SK-N-SH (cell line): ENCODE measurements at regions not wholly inside any gene's neighbourhood (a gene's known extent, or its start where the extent isn't known, plus 50 kb on each side); places are given as distances from the start of the nearest gene placed in this dataset.

Experiments
- CTCF ChIA-PET: fragments of 300-600, 350-600 bp; formaldehyde crosslinking; extraction: SDS; loops from one replicate; lab custom pipeline; 2021; lab: Yijun Ruan, JAX
- POLR2A ChIA-PET: fragments of 350-600 bp; sonication (Branson Sonifier 250); formaldehyde crosslinking; extraction: SDS; loops from one replicate; lab custom pipeline; 2020; ENCODE audit warnings: antibody characterized with exemption, inconsistent platforms; lab: Yijun Ruan, JAX
- DNase-seq: peaks from one replicate; pipeline ENCODE4 v3.0.0; 2012
- H2AFZ ChIP-seq: fragments of 200-600 bp; sonication (generic); 2 replicates; pipeline ENCODE4 v1.8.1; 2016; ENCODE audit warnings: antibody characterized with exemption, mild to moderate bottlenecking, low read depth
- H3F3A ChIP-seq: fragments of 200-600 bp; sonication (generic); replicated peaks from 2 replicates; pipeline ENCODE3; 2016; ENCODE audit warnings: antibody characterized with exemption, mild to moderate bottlenecking; ENCODE audit not compliant: insufficient read depth
- H3K27ac ChIP-seq, 2 experiments: fragments of 200-500 bp in 1 of 2; fragments of 200-600 bp in 1 of 2; sonication (Bioruptor generic) in 1 of 2; sonication (generic), shearing (Covaris generic) in 1 of 2; 2 replicates each; pipeline versions ENCODE4 v1.5.1 to v1.6.1; 2014 to 2016; ENCODE audit warnings: low read depth in 2 of 2, inconsistent platforms in 1 of 2, low read length in 1 of 2, mild to moderate bottlenecking in 1 of 2, mixed read lengths in 1 of 2
- H3K27me3 ChIP-seq: fragments of 200-600 bp; sonication (generic), shearing (Covaris generic); 2 replicates; pipeline ENCODE4 v1.6.1; 2016; ENCODE audit warnings: mixed run types; ENCODE audit not compliant: insufficient read depth
- H3K36me3 ChIP-seq, 2 experiments: fragments of 200-500 bp in 1 of 2; fragments of 200-600 bp in 1 of 2; sonication (Bioruptor generic) in 1 of 2; sonication (generic) in 1 of 2; replicated peaks in 1 of 2; 2 replicates each; pipeline versions ENCODE3 to v1.5.1; 2014 to 2016; ENCODE audit warnings: low read length in 1 of 2, mild to moderate bottlenecking in 1 of 2; ENCODE audit not compliant: insufficient read depth in 2 of 2, control insufficient read depth in 1 of 2
- H3K4me1 ChIP-seq, 2 experiments: fragments of 200-500 bp in 1 of 2; fragments of 200-600 bp in 1 of 2; sonication (Bioruptor generic) in 1 of 2; sonication (generic), shearing (Covaris generic) in 1 of 2; 2 replicates each; pipeline versions ENCODE4 v1.5.1 to v1.6.1; 2014 to 2016; ENCODE audit warnings: low read depth in 1 of 2, low read length in 1 of 2, mixed run types in 1 of 2; ENCODE audit not compliant: insufficient read depth in 2 of 2, control insufficient read depth in 1 of 2
- H3K4me2 ChIP-seq: fragments of 200-600 bp; sonication (generic), shearing (Covaris generic); 2 replicates; pipeline ENCODE4 v1.6.1; 2017; ENCODE audit warnings: mixed run types
- H3K4me3 ChIP-seq, 2 experiments: fragments of 200-500 bp in 1 of 2; fragments of 200-600 bp in 1 of 2; sonication (Bioruptor generic) in 1 of 2; sonication (generic), shearing (Covaris generic) in 1 of 2; 2 replicates each; pipeline versions ENCODE4 v1.5.1 to v1.8.1; 2014 to 2016; ENCODE audit warnings: low read depth in 2 of 2, inconsistent platforms in 1 of 2, low read length in 1 of 2, mild to moderate bottlenecking in 1 of 2, mixed read lengths in 1 of 2, moderate library complexity in 1 of 2
- H3K79me2 ChIP-seq: fragments of 200-600 bp; sonication (generic); 2 replicates; pipeline ENCODE4 v1.8.1; 2017; ENCODE audit warnings: mild to moderate bottlenecking; ENCODE audit not compliant: insufficient read depth
- H3K9ac ChIP-seq: fragments of 200-600 bp; sonication (generic); 2 replicates; pipeline ENCODE4 v1.6.1; 2017; ENCODE audit warnings: mixed run types
- H3K9me2 ChIP-seq: fragments of 200-600 bp; sonication (generic); 2 replicates; pipeline ENCODE4 v1.6.1; 2017; ENCODE audit warnings: mixed run types
- H3K9me3 ChIP-seq: fragments of 200-600 bp; sonication (generic); 2 replicates; pipeline ENCODE4 v1.6.1; 2017; ENCODE audit warnings: mixed run types, mild to moderate bottlenecking, moderate library complexity
- H4K20me1 ChIP-seq: fragments of 200-600 bp; sonication (generic); 2 replicates; pipeline ENCODE4 v1.6.1; 2017; ENCODE audit warnings: mild to moderate bottlenecking, mixed run types; ENCODE audit not compliant: insufficient read depth
- CHD2 ChIP-seq: fragments of 150-350 bp; IDR thresholded peaks from 2 replicates; pipeline ENCODE4 v1.6.1; 2018; ENCODE audit warnings: low read length; ENCODE audit not compliant: partially characterized antibody
- ELF1 ChIP-seq: IDR thresholded peaks from 2 replicates; pipeline ENCODE4 v1.4.0; 2012
- EP300 ChIP-seq, 2 experiments: IDR thresholded peaks; 2 replicates each; pipeline versions ENCODE4 v1.4.0 to v1.6.1; 2012; ENCODE audit warnings: borderline replicate concordance in 1 of 2, low read depth in 1 of 2, low read length in 1 of 2
- FOSL2 ChIP-seq: IDR thresholded peaks from 2 replicates; pipeline ENCODE4 v1.4.0; 2012; ENCODE audit warnings: low read depth, mild to moderate bottlenecking, moderate library complexity, borderline replicate concordance
- FOXJ3 ChIP-seq: sonication (generic); formaldehyde crosslinking; IDR thresholded peaks from 2 replicates; pipeline ENCODE4 v1.5.1; 2020; ENCODE audit warnings: mild to moderate bottlenecking, missing genetic modification reagents
- FOXM1 ChIP-seq: IDR thresholded peaks from 2 replicates; pipeline ENCODE4 v1.4.0; 2012; ENCODE audit warnings: low read depth, mild to moderate bottlenecking
- GABPA ChIP-seq: IDR thresholded peaks from 2 replicates; pipeline ENCODE4 v1.4.0; 2012; ENCODE audit warnings: low read depth, mild to moderate bottlenecking
- GATA2 ChIP-seq: sonication (generic); formaldehyde crosslinking; IDR thresholded peaks from 2 replicates; pipeline ENCODE4 v1.5.0; 2020; ENCODE audit warnings: mild to moderate bottlenecking, missing genetic modification reagents
- JUND ChIP-seq: IDR thresholded peaks from 2 replicates; pipeline ENCODE4 v1.4.0; 2012
- MEF2A ChIP-seq: IDR thresholded peaks from 2 replicates; pipeline ENCODE4 v1.4.0; 2012; ENCODE audit warnings: low read depth, borderline replicate concordance
- MXI1 ChIP-seq: IDR thresholded peaks from 2 replicates; pipeline ENCODE4 v1.6.1; 2012; ENCODE audit warnings: mild to moderate bottlenecking, low read depth, low read length, improper control_type of control experiment
- NRF1 ChIP-seq: IDR thresholded peaks from 2 replicates; pipeline ENCODE4 v1.6.1; 2012; ENCODE audit warnings: low read depth, mild to moderate bottlenecking, low read length
- RAD21 ChIP-seq: IDR thresholded peaks from 2 replicates; pipeline ENCODE4 v1.6.1; 2012; ENCODE audit warnings: mild to moderate bottlenecking, low read length
- RXRA ChIP-seq: IDR thresholded peaks from 2 replicates; pipeline ENCODE4 v1.4.0; 2012; ENCODE audit warnings: low read depth, mild to moderate bottlenecking, borderline replicate concordance
- TEAD4 ChIP-seq: IDR thresholded peaks from 2 replicates; pipeline ENCODE4 v1.4.0; 2012; ENCODE audit warnings: mild to moderate bottlenecking, borderline replicate concordance; ENCODE audit not compliant: insufficient read depth
- YY1 ChIP-seq: IDR thresholded peaks from 2 replicates; pipeline ENCODE4 v1.4.0; 2012; ENCODE audit warnings: low read depth, mild to moderate bottlenecking
- WGBS: methylation state at CpG from one replicate; pipeline ENCODE4 v1.1.6; 2017; ENCODE audit warnings: low lambda C conversion rate; 5-methylcytosine and 5-hydroxymethylcytosine counted together
- TF ChIP-seq, protein P1 (sequence below): IDR thresholded peaks from 2 replicates; pipeline ENCODE4 v1.4.0; 2012; ENCODE audit warnings: low read depth
- TF ChIP-seq, protein P2 (sequence below): fragments of 150-350 bp; IDR thresholded peaks from 2 replicates; pipeline ENCODE4 v1.6.1; 2016; ENCODE audit warnings: mild to moderate bottlenecking, low read depth, low read length
- TF ChIP-seq, protein P3 (sequence below): IDR thresholded peaks from 2 replicates; pipeline ENCODE4 v1.4.0; 2012; ENCODE audit warnings: low read depth, borderline replicate concordance
- TF ChIP-seq, protein P4 (sequence below): IDR thresholded peaks from 2 replicates; pipeline ENCODE4; 2012
- TF ChIP-seq, protein P5 (sequence below): fragments of 150-350 bp; IDR thresholded peaks from 2 replicates; pipeline ENCODE4 v1.6.1; 2017; ENCODE audit warnings: antibody characterized with exemption, low read length, low read depth, borderline replicate concordance

DNA sequence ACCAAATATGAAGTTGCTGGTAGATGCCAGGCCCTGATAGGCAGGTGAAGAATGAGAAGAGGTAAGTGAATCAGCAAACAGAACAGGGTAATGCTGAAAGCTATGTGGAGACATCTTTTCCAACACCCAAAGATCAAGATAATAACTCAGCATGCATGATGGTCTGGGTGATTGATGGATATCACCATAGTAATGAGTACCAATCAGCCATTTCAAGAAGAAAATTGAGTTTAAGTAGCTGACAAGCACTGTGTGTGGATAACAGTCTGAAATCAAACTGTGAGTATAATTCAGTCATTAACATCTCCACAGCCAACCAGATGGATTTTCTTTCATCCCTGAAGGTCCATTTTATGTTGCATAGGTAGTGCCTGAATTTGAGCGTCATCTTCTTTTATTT is 289.6 kb upstream of the SMIM31 start:
- POLR2A ChIA-PET = no interaction called here
- no peak for DNase-seq
- Histone ChIP-seq H3F3A (no peaks in the 10 kb centered on the region), H3K79me2 (no peaks in the 10 kb centered on the region), H2AFZ (no peak overlapping the region), H3K4me3 (no peak overlapping the region), H3K27ac (no peak overlapping the region), H3K27me3 (no peaks in the 10 kb centered on the region), H3K36me3 (no peaks in the 10 kb centered on the region), H3K4me2 (no peak overlapping the region), H3K9me3 (no peaks in the 10 kb centered on the region), H3K9me2 (no peaks in the 10 kb centered on the region), H4K20me1 (no peaks in the 10 kb centered on the region), H3K4me1 (no peaks in the 10 kb centered on the region), H3K9ac (no peak overlapping the region)
- CTCF ChIA-PET = no interaction called here
- TF ChIP-seq MXI1 (no peak), GABPA (no peak), EP300 (IDR thresholded peaks at IDR 0.05; ENCODE audit: borderline replicate concordance in 1 of 2, low read depth in 1 of 2, low read length in 1 of 2) (no peak), RAD21 (no peak), RXRA (no peak), NRF1 (no peak), FOXM1 (no peak), MEF2A (no peak), JUND (no peak), FOSL2 (no peak), YY1 (no peak)
- TF ChIP-seq, protein P1, sequence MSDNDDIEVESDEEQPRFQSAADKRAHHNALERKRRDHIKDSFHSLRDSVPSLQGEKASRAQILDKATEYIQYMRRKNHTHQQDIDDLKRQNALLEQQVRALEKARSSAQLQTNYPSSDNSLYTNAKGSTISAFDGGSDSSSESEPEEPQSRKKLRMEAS = no peak
- TF ChIP-seq, protein P2, sequence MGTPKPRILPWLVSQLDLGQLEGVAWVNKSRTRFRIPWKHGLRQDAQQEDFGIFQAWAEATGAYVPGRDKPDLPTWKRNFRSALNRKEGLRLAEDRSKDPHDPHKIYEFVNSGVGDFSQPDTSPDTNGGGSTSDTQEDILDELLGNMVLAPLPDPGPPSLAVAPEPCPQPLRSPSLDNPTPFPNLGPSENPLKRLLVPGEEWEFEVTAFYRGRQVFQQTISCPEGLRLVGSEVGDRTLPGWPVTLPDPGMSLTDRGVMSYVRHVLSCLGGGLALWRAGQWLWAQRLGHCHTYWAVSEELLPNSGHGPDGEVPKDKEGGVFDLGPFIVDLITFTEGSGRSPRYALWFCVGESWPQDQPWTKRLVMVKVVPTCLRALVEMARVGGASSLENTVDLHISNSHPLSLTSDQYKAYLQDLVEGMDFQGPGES = no peak
- TF ChIP-seq, protein P3, sequence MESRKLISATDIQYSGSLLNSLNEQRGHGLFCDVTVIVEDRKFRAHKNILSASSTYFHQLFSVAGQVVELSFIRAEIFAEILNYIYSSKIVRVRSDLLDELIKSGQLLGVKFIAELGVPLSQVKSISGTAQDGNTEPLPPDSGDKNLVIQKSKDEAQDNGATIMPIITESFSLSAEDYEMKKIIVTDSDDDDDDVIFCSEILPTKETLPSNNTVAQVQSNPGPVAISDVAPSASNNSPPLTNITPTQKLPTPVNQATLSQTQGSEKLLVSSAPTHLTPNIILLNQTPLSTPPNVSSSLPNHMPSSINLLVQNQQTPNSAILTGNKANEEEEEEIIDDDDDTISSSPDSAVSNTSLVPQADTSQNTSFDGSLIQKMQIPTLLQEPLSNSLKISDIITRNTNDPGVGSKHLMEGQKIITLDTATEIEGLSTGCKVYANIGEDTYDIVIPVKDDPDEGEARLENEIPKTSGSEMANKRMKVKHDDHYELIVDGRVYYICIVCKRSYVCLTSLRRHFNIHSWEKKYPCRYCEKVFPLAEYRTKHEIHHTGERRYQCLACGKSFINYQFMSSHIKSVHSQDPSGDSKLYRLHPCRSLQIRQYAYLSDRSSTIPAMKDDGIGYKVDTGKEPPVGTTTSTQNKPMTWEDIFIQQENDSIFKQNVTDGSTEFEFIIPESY = no peak
- TF ChIP-seq, protein P4, sequence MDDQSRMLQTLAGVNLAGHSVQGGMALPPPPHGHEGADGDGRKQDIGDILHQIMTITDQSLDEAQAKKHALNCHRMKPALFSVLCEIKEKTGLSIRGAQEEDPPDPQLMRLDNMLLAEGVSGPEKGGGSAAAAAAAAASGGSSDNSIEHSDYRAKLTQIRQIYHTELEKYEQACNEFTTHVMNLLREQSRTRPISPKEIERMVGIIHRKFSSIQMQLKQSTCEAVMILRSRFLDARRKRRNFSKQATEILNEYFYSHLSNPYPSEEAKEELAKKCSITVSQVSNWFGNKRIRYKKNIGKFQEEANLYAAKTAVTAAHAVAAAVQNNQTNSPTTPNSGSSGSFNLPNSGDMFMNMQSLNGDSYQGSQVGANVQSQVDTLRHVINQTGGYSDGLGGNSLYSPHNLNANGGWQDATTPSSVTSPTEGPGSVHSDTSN = no peak
- 3% methylated on average over 1 of the region's 1 CpG for WGBS

DNA sequence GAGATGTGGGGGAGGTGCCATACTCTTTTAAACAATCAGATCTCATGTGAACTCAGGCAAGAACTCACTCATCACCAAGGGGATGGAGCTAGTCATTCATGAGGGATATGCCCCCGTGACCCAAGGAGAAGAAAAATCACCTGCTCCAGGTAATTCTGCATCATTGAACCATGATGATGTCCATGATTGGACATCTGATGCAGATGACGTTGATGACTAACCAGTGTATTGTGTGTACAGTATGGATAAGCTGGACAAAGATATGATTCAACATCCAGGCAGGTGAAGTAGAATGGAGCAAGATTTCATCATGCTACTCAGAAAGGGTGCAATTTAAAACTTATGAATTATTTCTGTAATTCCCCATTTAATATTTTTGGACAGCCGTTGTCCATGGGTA is 286.4 kb upstream of the SMIM31 start:
- H3F3A ChIP-seq = no peaks in the 10 kb centered on the region
- no peak overlapping the region for H3K4me2 ChIP-seq
- H3K4me1 ChIP-seq = no peaks in the 10 kb centered on the region
- ChIA-PET POLR2A (no interaction called here), CTCF (no interaction called here)
- no peak for DNase-seq
- H3K79me2 ChIP-seq = no peaks in the 10 kb centered on the region
- H3K36me3 ChIP-seq = no peaks in the 10 kb centered on the region
- H3K27me3 ChIP-seq = no peaks in the 10 kb centered on the region
- no peak overlapping the region for H3K4me3 ChIP-seq
- no peak overlapping the region for H3K27ac ChIP-seq
- 0% methylated on average over 3 of the region's 3 CpGs for WGBS
- H2AFZ ChIP-seq = no peak overlapping the region
- H3K9me2 ChIP-seq = no peaks in the 10 kb centered on the region
- H4K20me1 ChIP-seq = no peaks in the 10 kb centered on the region
- H3K9ac ChIP-seq = no peak overlapping the region
- no peaks in the 10 kb centered on the region for H3K9me3 ChIP-seq
- TF ChIP-seq FOXJ3 (CRISPR knock-in tag) (no peak), CHD2 (no peak), ELF1 (no peak), GATA2 (no peak), GABPA (no peak), TEAD4 (no peak), FOXM1 (no peak)
- TF ChIP-seq, protein P5, sequence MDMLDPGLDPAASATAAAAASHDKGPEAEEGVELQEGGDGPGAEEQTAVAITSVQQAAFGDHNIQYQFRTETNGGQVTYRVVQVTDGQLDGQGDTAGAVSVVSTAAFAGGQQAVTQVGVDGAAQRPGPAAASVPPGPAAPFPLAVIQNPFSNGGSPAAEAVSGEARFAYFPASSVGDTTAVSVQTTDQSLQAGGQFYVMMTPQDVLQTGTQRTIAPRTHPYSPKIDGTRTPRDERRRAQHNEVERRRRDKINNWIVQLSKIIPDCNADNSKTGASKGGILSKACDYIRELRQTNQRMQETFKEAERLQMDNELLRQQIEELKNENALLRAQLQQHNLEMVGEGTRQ = no peak
- TF ChIP-seq, protein P4 = no peak
- TF ChIP-seq, protein P3 = no peak
